Chondrocyte (in vitro differentiated cells): ENCODE measurements at regions not wholly inside any gene's neighbourhood (a gene's known extent, or its start where the extent isn't known, plus 50 kb on each side); places are given as distances from the start of the nearest gene placed in this dataset.

ENCODE experiments used
- DNase-seq: peaks from one replicate; pipeline ENCODE4 v3.0.0; 2021; ENCODE audit warnings: mixed read lengths, low spot score
- H3K27ac Mint-ChIP-seq: one replicate; pipeline ENCODE4 v1.8.0; 2021; ENCODE audit warnings: mild to moderate bottlenecking, moderate library complexity, mixed read lengths; ENCODE audit not compliant: unreplicated experiment
- H3K27me3 Mint-ChIP-seq: 2 replicates; pipeline ENCODE4 v1.8.0; 2021; ENCODE audit warnings: low read depth, mixed read lengths
- H3K36me3 Mint-ChIP-seq: 2 replicates; pipeline ENCODE4 v1.8.0; 2021; ENCODE audit warnings: low read depth, mixed read lengths
- H3K4me1 Mint-ChIP-seq: 2 replicates; pipeline ENCODE4 v1.8.0; 2021; ENCODE audit warnings: low read depth, mild to moderate bottlenecking, mixed read lengths
- H3K4me3 Mint-ChIP-seq: one replicate; pipeline ENCODE4 v1.8.0; 2021; ENCODE audit warnings: mild to moderate bottlenecking, moderate library complexity, mixed read lengths; ENCODE audit not compliant: unreplicated experiment
- H3K9me3 Mint-ChIP-seq: 2 replicates; pipeline ENCODE4 v1.8.0; 2021; ENCODE audit warnings: low read depth, mixed read lengths
- TF ChIP-seq, protein P1 (sequence below): fragments of 200-600 bp; sonication (generic); IDR thresholded peaks from 2 replicates; pipeline ENCODE4 v1.5.0; 2021; ENCODE audit warnings: antibody characterized with exemption, mild to moderate bottlenecking, moderate library complexity

DNA sequence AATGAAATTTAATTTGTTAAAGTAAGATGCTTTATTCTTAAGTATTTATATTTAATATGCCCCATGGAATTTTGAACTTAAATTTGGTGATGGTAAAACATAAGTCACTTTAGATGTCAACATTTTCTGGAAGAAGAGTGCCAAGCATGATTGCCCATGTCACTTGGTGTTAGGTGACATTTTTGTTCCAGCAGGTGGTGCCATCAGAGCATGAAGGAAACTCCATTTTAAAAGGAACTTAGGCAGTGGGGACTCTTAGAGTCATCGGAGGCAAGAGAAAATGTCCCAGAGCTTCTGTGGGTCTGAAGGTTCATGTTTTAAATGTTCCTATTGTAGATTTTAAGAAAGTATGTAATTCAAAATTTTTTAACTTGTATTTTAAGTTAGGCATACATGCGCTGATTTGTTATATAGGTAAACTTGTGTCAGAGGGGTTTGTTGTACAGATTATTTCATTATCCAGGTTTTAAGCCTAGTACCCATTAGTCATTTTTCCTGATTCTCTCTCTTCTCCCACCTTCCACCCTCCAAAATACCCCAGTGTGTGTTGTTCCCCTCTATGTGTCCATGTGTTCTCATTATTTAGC lies 789.3 kb downstream of the SEMA5A start:
- no peak overlapping the region for H3K27ac Mint-ChIP-seq
- peaks cover 3% of the 10 kb centered on the region for H3K4me1 Mint-ChIP-seq
- DNase-seq, result no peak
- H3K36me3 Mint-ChIP-seq, result peaks cover 2% of the 10 kb centered on the region
- H3K4me3 Mint-ChIP-seq, result no peak overlapping the region
- peaks cover 4% of the 10 kb centered on the region for H3K9me3 Mint-ChIP-seq
- TF ChIP-seq, protein P1, sequence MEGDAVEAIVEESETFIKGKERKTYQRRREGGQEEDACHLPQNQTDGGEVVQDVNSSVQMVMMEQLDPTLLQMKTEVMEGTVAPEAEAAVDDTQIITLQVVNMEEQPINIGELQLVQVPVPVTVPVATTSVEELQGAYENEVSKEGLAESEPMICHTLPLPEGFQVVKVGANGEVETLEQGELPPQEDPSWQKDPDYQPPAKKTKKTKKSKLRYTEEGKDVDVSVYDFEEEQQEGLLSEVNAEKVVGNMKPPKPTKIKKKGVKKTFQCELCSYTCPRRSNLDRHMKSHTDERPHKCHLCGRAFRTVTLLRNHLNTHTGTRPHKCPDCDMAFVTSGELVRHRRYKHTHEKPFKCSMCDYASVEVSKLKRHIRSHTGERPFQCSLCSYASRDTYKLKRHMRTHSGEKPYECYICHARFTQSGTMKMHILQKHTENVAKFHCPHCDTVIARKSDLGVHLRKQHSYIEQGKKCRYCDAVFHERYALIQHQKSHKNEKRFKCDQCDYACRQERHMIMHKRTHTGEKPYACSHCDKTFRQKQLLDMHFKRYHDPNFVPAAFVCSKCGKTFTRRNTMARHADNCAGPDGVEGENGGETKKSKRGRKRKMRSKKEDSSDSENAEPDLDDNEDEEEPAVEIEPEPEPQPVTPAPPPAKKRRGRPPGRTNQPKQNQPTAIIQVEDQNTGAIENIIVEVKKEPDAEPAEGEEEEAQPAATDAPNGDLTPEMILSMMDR, result peak; percentile 90
- no peaks in the 10 kb centered on the region for H3K27me3 Mint-ChIP-seq

GRCh38 chr5:8765886-8766285 lies 780.0 kb downstream of the SEMA5A start:
- no peaks in the 10 kb centered on the region for H3K9me3 Mint-ChIP-seq
- TF ChIP-seq, protein P1, result no peak
- no peak overlapping the region for H3K4me3 Mint-ChIP-seq

DNA sequence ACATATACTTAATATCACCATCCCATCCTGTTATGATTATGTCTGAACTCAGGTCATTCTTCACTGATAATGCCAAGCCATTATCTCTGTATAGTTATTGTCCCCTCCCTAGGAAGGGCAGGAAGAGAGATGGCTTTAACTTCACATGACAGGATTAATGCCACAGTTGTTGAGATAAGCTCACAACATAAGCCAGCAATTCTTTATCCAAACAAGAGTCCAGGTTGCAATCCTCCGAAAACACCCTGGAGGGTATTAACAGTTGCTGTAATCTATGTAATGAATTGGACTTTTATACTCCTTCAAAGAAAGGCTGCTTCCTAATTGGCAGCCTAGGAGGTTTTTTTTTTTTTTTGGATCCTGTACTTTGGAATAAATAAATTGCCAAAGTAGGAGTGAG lies 779.4 kb downstream of the SEMA5A start:
- H3K27me3 Mint-ChIP-seq, result no peaks in the 10 kb centered on the region

More at GRCh38 chr5:8765886-8766285, 780.0 kb downstream of the SEMA5A start:
- H3K4me1 Mint-ChIP-seq, result peaks cover 11% of the 10 kb centered on the region
- no peaks in the 10 kb centered on the region for H3K27me3 Mint-ChIP-seq
- no peak for DNase-seq
- no peak overlapping the region for H3K27ac Mint-ChIP-seq
- no peaks in the 10 kb centered on the region for H3K36me3 Mint-ChIP-seq

GRCh38 chr5:8767111-8767510 lies 778.8 kb downstream of the SEMA5A start:
- H3K36me3 Mint-ChIP-seq, result no peaks in the 10 kb centered on the region
- H3K4me3 Mint-ChIP-seq, result no peak overlapping the region
- TF ChIP-seq, protein P1, result no peak
- H3K4me1 Mint-ChIP-seq, result peaks cover 11% of the 10 kb centered on the region
- no peak overlapping the region for H3K27ac Mint-ChIP-seq
- H3K9me3 Mint-ChIP-seq, result no peaks in the 10 kb centered on the region
- DNase-seq, result no peak
- no peaks in the 10 kb centered on the region for H3K27me3 Mint-ChIP-seq

More for the DNA sequence above, 779.4 kb downstream of the SEMA5A start:
- DNase-seq, result no peak
- peaks cover 11% of the 10 kb centered on the region for H3K4me1 Mint-ChIP-seq
- H3K4me3 Mint-ChIP-seq, result no peak overlapping the region
- H3K9me3 Mint-ChIP-seq, result no peaks in the 10 kb centered on the region
- no peak overlapping the region for H3K27ac Mint-ChIP-seq
- TF ChIP-seq, protein P1, result no peak
- no peaks in the 10 kb centered on the region for H3K36me3 Mint-ChIP-seq

DNA sequence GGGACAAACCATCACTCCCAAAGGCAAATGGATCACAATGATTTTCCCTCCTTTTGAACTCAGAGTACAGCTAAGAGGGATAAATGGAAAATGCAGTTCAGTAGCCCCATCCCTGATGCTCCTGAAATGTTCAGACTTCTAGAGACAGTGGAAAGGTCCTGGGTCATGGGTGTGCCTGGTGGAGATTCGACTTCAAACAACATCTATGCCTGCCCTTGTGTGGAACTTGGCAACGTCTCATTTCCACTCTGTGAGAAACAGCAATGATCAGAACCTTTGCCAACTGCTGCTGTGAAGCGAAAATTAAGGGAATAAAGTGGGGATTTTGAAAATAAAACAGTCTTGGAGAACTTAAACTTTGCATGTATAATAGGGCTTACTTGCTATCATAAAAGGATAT lies 778.1 kb downstream of the SEMA5A start:
- no peak for DNase-seq
- H3K4me3 Mint-ChIP-seq, result no peak overlapping the region
- H3K4me1 Mint-ChIP-seq, result peaks cover 11% of the 10 kb centered on the region
- H3K9me3 Mint-ChIP-seq, result no peaks in the 10 kb centered on the region
- TF ChIP-seq, protein P1, result no peak
- H3K36me3 Mint-ChIP-seq, result no peaks in the 10 kb centered on the region
- no peak overlapping the region for H3K27ac Mint-ChIP-seq
- H3K27me3 Mint-ChIP-seq, result no peaks in the 10 kb centered on the region
